Activated CD8-positive, alpha-beta memory T cell treated with anti-CD3 and anti-CD28 coated beads, Interleukin-2, amount 50 U/mL, for 24 hours (primary cell): ENCODE measurements at regions not wholly inside any gene's neighbourhood (a gene's known extent, or its start where the extent isn't known, plus 50 kb on each side); places are given as distances from the start of the nearest gene placed in this dataset.
"Not testable (repeated sequence)": the region's sequence is repeated elsewhere in the genome, so short reads cannot be mapped to it uniquely, and the experiment has no call there.

Source experiments
- DNase-seq: peaks from one replicate; pipeline ENCODE4 v3.0.0-alpha.2; 2020; ENCODE audit errors: extremely low read depth

- no peak for DNase-seq
Measured at GRCh38 chr6:163888030-163888819, 473.7 kb downstream of the QKI start.

GRCh38 chr6:163886428-163886827, 471.9 kb downstream of the QKI start:
- DNase-seq = no peak

- no peak for DNase-seq
Measured at GRCh38 chr6:163883984-163884383, 469.5 kb downstream of the QKI start.

- DNase-seq = no peak
Measured at GRCh38 chr6:163878698-163879097, 464.2 kb downstream of the QKI start.

- DNase-seq = no peak
Measured at GRCh38 chr6:163877877-163878639, 463.5 kb downstream of the QKI start.

GRCh38 chr6:163876391-163876790, 461.9 kb downstream of the QKI start:
- DNase-seq = no peak

GRCh38 chr6:163874784-163875183, 460.3 kb downstream of the QKI start:
- no peak for DNase-seq

GRCh38 chr6:163872335-163872734, 457.8 kb downstream of the QKI start:
- no peak for DNase-seq

- no peak for DNase-seq
Measured at GRCh38 chr6:163871616-163872015, 457.1 kb downstream of the QKI start.

GRCh38 chr6:163867518-163868292, 453.2 kb downstream of the QKI start:
- no peak for DNase-seq

GRCh38 chr6:163866192-163866591, 451.7 kb downstream of the QKI start:
- no peak for DNase-seq

- DNase-seq = no peak
Measured at GRCh38 chr6:163863565-163863964, 449.0 kb downstream of the QKI start.

GRCh38 chr6:163862701-163863100, 448.2 kb downstream of the QKI start:
- no peak for DNase-seq

GRCh38 chr6:163861627-163862026, 447.1 kb downstream of the QKI start:
- DNase-seq = no peak

- no peak for DNase-seq
Measured at GRCh38 chr6:163860287-163861081, 446.0 kb downstream of the QKI start.

- not testable (repeated sequence) for DNase-seq
Measured at GRCh38 chr6:163858870-163859269, 444.4 kb downstream of the QKI start.

- DNase-seq = no peak
Measured at GRCh38 chr6:163857421-163857820, 442.9 kb downstream of the QKI start.

GRCh38 chr6:163850874-163851273, 436.4 kb downstream of the QKI start:
- DNase-seq = no peak

- DNase-seq = no peak
Measured at GRCh38 chr6:163844761-163845160, 430.2 kb downstream of the QKI start.

GRCh38 chr6:163844357-163844756, 429.8 kb downstream of the QKI start:
- no peak for DNase-seq

GRCh38 chr6:163843218-163843617, 428.7 kb downstream of the QKI start:
- DNase-seq = no peak

GRCh38 chr6:163842467-163842866, 427.9 kb downstream of the QKI start:
- DNase-seq = no peak
